Tibial nerve (tissue), 4 donors: ENCODE measurements at regions not wholly inside any gene's neighbourhood (a gene's known extent, or its start where the extent isn't known, plus 50 kb on each side); places are given as distances from the start of the nearest gene placed in this dataset.
A peak's percentile ranks its signal among the peaks of the same experiment; 100 is the strongest.

ENCODE experiments used
- DNase-seq, 2 donors: peaks; one replicate each; pipeline ENCODE4 v3.0.0-alpha.2; 2019; ENCODE audit warnings: low spot score in 2 of 2
- H3K27ac ChIP-seq, 4 donors: fragments of 200-600 bp; sonication (generic) in 3 of 4; one replicate each; pipeline ENCODE4 v1.5.1; 2017 to 2019; ENCODE audit warnings: mild to moderate bottlenecking in 1 of 4
- H3K27me3 ChIP-seq, 2 donors: fragments of 200-600 bp; sonication (generic) in 1 of 2; one replicate each; pipeline versions ENCODE4 v1.5.1 to v1.6.0; 2017 to 2019
- H3K36me3 ChIP-seq, 3 donors: fragments of 200-600 bp; sonication (generic); one replicate each; pipeline ENCODE4 v1.5.1; 2018 to 2019
- H3K4me1 ChIP-seq, 4 donors: fragments of 200-600 bp; sonication (generic) in 3 of 4; one replicate each; pipeline ENCODE4 v1.5.1; 2017 to 2019
- H3K4me3 ChIP-seq, 4 donors: fragments of 200-600 bp; sonication (generic) in 3 of 4; one replicate each; pipeline ENCODE4 v1.5.1; 2017 to 2019; ENCODE audit warnings: mild to moderate bottlenecking in 1 of 4, moderate library complexity in 1 of 4
- H3K9me3 ChIP-seq, 4 donors: fragments of 200-600 bp; sonication (generic) in 3 of 4; one replicate each; pipeline ENCODE4 v1.5.1; 2017 to 2019
- EP300 ChIP-seq, 2 donors: sonication (generic); formaldehyde crosslinking; IDR thresholded peaks; one replicate each; pipeline ENCODE4 v1.6.1; 2017; ENCODE audit warnings: antibody characterized with exemption in 2 of 2, mild to moderate bottlenecking in 1 of 2
- POLR2A ChIP-seq, 2 donors: fragments of 450-650 bp; IDR thresholded peaks; one replicate each; pipeline ENCODE4 v1.6.1; 2017; ENCODE audit warnings: antibody characterized with exemption in 2 of 2, mild to moderate bottlenecking in 2 of 2, moderate library complexity in 2 of 2
- WGBS, 2 donors: methylation state at CpG; one replicate each; pipeline ENCODE4 v1.1.5; 2018; 5-methylcytosine and 5-hydroxymethylcytosine counted together
- TF ChIP-seq, protein P1 (sequence below), 5 experiments: fragments of 200-600 bp in 3 of 5; fragments of 450-650 bp in 2 of 5; sonication (generic) in 3 of 5; IDR thresholded peaks; one replicate each; pipeline ENCODE4 v1.5.1; 2016 to 2019; ENCODE audit warnings: antibody characterized with exemption in 5 of 5, mild to moderate bottlenecking in 3 of 5, moderate library complexity in 2 of 5

DNA sequence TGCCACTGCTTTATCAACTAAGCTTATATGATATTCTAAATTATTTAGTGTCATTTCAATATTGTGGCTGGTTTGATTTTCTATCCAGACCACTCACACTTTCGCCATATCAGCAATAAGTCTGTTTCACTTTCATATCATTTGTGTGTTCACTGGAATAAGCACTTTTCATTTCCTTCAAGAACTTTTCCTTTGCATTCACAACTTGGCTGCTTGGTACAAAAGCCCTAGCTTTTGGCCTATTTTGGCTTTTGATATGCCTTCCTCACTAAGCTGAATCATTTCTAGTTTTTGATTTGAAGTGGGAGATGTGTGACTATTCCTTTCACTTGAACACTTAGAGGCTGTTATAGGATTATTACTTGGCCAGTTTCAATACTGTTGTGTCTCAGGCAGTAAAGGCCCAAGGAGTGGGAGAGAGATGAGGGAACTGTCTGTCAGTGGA lies 120.9 kb upstream of the NAMPT start:
- Histone ChIP-seq H3K36me3 (no peaks in the 10 kb centered on the region), H3K4me1 (no peaks in the 10 kb centered on the region), H3K4me3 (no peak overlapping the region), H3K27ac (peak overlapping the region in 2 of 4 donors; percentile 26 to 77), H3K27me3 (no peaks in the 10 kb centered on the region), H3K9me3 (no peaks in the 10 kb centered on the region)
- TF ChIP-seq EP300 (IDR thresholded peaks at IDR 0.05) (no peak), POLR2A (IDR thresholded peaks at IDR 0.05) (no peak)
- TF ChIP-seq, protein P1, sequence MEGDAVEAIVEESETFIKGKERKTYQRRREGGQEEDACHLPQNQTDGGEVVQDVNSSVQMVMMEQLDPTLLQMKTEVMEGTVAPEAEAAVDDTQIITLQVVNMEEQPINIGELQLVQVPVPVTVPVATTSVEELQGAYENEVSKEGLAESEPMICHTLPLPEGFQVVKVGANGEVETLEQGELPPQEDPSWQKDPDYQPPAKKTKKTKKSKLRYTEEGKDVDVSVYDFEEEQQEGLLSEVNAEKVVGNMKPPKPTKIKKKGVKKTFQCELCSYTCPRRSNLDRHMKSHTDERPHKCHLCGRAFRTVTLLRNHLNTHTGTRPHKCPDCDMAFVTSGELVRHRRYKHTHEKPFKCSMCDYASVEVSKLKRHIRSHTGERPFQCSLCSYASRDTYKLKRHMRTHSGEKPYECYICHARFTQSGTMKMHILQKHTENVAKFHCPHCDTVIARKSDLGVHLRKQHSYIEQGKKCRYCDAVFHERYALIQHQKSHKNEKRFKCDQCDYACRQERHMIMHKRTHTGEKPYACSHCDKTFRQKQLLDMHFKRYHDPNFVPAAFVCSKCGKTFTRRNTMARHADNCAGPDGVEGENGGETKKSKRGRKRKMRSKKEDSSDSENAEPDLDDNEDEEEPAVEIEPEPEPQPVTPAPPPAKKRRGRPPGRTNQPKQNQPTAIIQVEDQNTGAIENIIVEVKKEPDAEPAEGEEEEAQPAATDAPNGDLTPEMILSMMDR (IDR thresholded peaks at IDR 0.05) = no peak
- whole genome bisulfite sequencing, 2 donors = 0% methylated on average over 1 of the region's 1 CpG
- DNase-seq = no peak

DNA sequence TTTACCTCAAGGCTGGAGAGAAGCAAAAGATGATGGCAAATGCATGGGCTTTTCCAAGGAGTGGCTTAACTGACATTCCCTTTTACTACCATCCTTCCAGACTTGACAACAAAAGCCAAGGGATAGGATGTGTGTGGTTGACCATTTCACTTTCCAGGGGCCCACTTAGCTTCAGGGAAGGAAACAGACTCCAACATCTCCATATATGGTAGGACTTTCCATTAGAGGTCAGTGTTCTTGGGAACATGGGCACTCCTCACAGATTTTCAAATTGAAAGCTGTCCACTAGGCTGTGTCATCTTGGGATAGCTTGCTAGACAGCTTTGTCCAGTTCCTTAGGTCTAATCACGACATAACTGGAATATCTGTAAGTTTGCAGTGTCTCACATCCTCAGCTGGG lies 118.1 kb upstream of the NAMPT start:
- 79 to 89% methylated on average over 1 of the region's 1 CpG for WGBS, 2 donors
- no peak for DNase-seq
- no peaks in the 10 kb centered on the region for H3K27me3 ChIP-seq
- TF ChIP-seq POLR2A (IDR thresholded peaks at IDR 0.05) (no peak), EP300 (IDR thresholded peaks at IDR 0.05) (no peak)
- TF ChIP-seq, protein P1 (IDR thresholded peaks at IDR 0.05) = no peak
- no peaks in the 10 kb centered on the region for H3K9me3 ChIP-seq
- H3K4me3 ChIP-seq = no peak overlapping the region
- no peaks in the 10 kb centered on the region for H3K36me3 ChIP-seq
- H3K27ac ChIP-seq = no peak overlapping the region
- no peaks in the 10 kb centered on the region for H3K4me1 ChIP-seq

- no peaks in the 10 kb centered on the region for H3K36me3 ChIP-seq
- H3K27me3 ChIP-seq = no peaks in the 10 kb centered on the region
- no peak overlapping the region for H3K27ac ChIP-seq
- no peaks in the 10 kb centered on the region for H3K9me3 ChIP-seq
- H3K4me3 ChIP-seq = no peak overlapping the region
- TF ChIP-seq POLR2A (IDR thresholded peaks at IDR 0.05) (no peak), EP300 (IDR thresholded peaks at IDR 0.05) (no peak)
- TF ChIP-seq, protein P1 (IDR thresholded peaks at IDR 0.05) = no peak
- no peak for DNase-seq
- 73 to 76% methylated on average over 3 of the region's 3 CpGs for WGBS, 2 donors
- H3K4me1 ChIP-seq = no peaks in the 10 kb centered on the region
These were observed 116.1 kb upstream of the NAMPT start for GRCh38 chr7:106400923-106401322.

DNA sequence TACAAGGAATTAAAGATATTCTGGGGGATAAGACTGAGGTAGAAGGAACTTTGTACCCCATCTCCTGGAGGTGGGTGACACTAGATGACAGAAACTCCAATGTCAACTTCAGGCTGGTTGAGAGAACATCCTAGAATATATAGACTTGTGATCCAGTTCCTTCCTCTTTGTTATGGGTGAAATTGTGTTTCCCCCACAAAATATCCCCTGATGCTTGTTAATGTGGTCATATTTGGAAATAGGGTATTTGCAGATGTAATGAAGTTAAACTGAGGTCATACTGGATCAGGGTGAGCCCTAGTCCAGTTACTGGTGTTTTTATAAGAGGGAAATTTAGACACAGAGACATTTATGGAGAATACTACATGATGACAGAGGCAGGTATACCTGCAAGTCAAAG lies 114.0 kb upstream of the NAMPT start:
- H3K4me3 ChIP-seq = no peak overlapping the region
- H3K4me1 ChIP-seq = no peaks in the 10 kb centered on the region
- H3K27me3 ChIP-seq = no peaks in the 10 kb centered on the region
- H3K36me3 ChIP-seq = no peaks in the 10 kb centered on the region
- TF ChIP-seq, protein P1 (IDR thresholded peaks at IDR 0.05) = no peak
- TF ChIP-seq POLR2A (IDR thresholded peaks at IDR 0.05) (no peak), EP300 (IDR thresholded peaks at IDR 0.05) (no peak)
- H3K9me3 ChIP-seq = no peaks in the 10 kb centered on the region
- H3K27ac ChIP-seq = no peak overlapping the region
- no peak for DNase-seq

- no peaks in the 10 kb centered on the region for H3K9me3 ChIP-seq
- no peaks in the 10 kb centered on the region for H3K36me3 ChIP-seq
- no peaks in the 10 kb centered on the region for H3K4me1 ChIP-seq
- no peak for DNase-seq
- no peaks in the 10 kb centered on the region for H3K27me3 ChIP-seq
- TF ChIP-seq, protein P1 (IDR thresholded peaks at IDR 0.05) = no peak
- TF ChIP-seq POLR2A (IDR thresholded peaks at IDR 0.05) = no peak
- TF ChIP-seq EP300 (IDR thresholded peaks at IDR 0.05) = no peak
- H3K4me3 ChIP-seq = no peak overlapping the region
- H3K27ac ChIP-seq = no peak overlapping the region
- WGBS, 2 donors = 93 to 96% methylated on average over 5 of the region's 5 CpGs
These were observed 113.2 kb upstream of the NAMPT start for GRCh38 chr7:106397994-106398393.
